GM21381 (cell line): ENCODE measurements at regions not wholly inside any gene's neighbourhood (a gene's known extent, or its start where the extent isn't known, plus 50 kb on each side); places are given as distances from the start of the nearest gene placed in this dataset.

Experiments
- ATAC-seq: cut with Tn5 transposase; IDR thresholded peaks from one replicate; pipeline ENCODE4 v1.9.1; 2021; ENCODE audit warnings: mild to moderate bottlenecking, moderate library complexity; ENCODE audit not compliant: unreplicated experiment

DNA sequence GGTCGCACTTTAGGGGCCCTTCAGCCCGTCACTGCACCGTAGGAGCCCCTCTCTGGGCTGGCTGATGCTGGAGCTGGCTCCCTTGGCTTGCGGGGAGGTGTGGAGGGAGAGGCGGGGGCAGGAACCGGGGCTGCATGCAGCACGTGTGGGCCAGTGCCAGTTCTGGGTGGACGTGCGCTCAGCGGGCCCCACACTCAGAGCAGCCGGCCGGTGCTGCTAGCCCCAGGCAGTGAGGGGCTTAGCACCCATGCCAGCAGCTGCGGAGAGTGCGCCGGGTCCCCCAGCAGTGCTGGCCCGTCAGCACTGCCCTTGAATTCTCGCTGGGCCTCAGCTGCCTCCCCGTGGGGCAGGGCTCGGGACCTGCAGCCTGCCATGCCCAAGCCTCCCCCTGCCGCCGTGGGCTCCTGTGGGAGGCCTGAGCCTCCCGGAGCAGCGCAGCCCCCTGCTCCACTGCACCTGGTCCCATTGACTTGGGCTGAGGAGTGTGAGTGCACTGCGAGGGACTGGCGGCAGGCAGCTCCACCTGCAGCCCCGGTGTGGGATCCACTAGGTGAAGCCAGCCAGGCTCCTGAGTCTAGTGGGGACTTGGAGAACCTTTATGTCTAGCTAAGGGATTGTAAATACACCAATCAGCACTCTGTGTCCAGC lies 108.8 kb upstream of the RASGEF1B start:
- ATAC-seq: no peak

DNA sequence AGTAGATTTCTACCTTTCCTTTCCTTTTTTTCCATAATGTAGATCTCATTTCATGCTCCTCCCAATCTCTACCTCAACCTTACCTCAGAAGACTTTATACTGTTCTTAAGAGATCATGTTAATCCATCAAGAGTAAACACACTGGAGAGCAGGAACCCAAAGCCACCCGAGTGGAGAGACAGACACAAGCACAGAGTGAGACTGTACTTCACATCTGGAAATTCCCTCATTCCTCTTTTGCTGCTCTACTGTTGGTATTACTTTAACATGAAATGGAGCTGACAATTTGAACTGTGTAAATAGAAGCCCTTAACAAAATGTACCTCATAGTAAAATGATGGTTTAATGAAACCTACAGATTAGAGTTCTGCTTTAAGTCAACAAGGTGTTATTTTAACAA lies 105.7 kb upstream of the RASGEF1B start:
- ATAC-seq: no peak

DNA sequence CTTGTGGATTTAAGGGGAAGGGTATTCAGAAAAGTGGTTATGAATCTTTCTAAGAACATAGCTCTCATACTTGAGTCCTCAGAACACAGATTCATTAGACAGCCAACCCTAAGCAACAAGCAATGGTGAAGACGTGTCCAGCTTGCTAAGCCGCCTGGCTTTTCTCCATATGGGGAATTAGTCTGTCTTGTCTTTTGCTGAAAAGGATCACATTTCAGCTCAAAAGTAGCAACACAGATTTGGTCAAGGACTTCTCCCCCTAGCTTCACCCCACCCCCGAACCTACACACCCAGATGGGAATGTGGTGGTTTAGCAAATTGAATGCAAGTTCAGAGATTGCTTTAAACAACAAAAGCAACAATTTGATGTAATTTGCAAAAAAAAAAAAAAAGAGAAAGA lies 103.3 kb upstream of the RASGEF1B start:
- ATAC-seq: no peak

DNA sequence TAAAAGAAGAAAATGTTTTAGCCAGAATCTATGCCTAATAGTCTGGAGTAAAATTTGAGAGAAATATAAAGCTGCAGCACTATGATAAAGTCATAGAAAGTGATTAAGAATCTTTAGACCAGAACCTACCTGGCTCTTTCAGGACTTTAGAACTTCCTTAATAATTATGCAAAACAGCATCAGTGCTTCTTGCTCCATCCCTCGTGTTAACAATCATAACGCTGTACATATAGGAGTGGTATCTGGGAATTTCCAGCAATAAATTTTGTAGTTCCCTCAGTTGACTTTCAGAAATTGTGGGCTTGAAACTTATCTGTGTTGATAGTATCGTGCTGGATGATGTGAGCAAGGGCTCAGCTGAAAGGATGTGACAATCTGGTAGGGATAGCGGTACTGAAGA lies 102.1 kb upstream of the RASGEF1B start:
- ATAC-seq: no peak

DNA sequence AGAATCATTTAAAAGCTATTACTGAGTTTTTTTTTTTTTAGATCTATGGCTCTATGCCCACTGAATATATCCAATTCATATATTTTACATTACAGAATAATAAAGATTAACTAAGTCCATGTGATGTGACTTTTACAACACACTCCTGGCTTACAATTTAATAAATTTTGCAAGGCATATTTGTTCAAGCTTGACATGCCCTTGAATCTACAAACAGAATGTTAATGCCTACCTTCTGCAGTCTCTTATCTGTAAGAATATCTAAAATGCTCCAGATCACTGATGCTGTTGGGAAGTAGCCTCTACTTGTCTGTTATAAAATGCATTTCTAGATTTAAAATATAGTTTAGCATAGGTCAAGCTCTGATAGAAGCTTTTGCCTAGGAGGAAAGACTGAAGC lies 100.7 kb upstream of the RASGEF1B start:
- ATAC-seq: no peak

DNA sequence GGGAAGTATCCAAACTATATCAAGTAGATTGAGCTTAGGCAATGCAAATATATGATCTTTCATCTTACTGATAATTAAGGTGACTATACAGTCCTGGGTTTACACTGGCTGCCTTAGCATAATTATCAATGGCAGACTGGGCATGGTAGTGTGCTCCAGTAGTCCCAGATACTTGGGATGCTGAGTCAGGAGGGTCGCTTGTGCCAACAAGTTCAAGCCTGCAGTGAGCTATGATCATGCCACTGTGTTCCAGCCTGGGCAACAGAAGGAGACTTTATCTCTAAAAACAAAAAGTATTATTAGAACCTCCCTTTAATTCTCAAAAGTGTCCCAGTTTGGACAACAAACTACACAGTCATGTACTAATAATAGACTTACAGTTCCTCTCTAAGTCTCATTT lies 99.4 kb upstream of the RASGEF1B start:
- no peak for ATAC-seq

DNA sequence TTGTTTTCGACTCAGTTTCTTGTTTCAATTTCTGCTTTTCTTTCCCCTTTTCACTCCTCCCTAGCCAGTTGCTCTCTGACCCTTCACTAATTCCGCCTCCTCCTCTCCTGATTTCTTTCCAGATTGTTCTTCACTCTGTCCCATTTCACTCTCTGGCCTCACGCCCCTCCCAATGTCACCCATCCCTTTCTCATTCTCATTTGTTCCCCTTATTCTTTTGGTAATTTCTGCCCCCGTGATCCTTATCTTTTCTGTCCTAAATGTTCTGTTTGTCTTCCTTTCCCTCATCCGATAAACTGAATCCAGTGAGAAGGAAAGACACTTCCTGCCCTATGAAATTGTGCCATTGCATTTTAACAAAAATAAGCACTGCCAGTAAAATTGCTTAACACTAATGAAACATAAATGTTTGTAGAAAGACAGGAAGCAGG lies 94.5 kb upstream of the RASGEF1B start:
- no peak for ATAC-seq

DNA sequence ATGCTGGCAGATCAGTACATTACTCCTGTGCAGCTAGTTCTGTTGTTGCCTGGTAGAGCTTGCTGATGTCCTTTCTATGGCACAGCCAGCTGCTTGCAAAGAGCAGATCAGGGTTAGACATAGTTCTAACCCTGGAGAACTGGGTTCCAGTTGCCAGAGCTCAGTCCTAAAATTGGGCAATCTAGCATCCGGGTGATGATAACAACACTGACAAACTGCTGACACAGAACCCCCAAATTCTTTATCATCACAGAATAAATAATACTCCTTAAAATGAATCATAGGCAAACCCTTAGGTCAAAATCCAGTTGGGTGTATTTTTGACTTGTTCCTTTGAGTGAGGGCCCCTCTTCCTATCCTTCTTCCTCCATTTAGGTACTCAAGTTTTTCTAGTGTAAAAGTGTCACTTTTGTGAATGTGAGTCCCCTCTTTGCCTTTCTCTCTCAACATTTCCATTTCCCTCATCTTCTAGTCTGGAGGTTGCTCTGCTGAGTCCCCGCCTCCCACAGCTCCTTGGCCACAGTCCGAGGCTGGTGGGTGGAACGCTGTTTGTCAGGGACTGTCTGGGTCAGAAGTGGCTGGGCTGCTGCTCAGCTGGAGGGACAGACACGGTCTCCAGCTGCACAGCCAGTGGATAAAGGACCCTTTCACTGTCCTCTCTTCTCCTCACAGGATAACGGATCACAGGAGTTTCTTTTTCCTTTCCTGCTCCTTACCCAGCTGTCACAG lies 93.6 kb upstream of the RASGEF1B start:
- ATAC-seq: no peak

DNA sequence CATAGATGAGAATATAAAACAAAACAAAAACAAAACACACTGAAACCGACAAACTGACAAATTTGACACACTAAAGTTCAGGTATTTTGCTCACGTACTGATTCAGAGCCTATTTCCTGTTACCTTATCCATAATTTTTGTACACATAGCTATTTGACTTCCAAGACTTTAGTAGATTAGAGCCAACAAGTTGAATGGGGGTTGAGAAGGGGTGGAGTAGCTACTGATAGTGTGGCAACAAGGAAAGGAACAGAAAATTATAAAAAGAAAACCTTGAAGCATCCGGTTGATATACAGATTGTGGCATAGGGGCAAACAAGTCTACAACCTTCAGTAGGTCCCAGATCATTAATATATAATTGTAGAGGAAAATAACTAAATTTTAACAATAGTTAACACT lies 92.3 kb upstream of the RASGEF1B start:
- no peak for ATAC-seq

DNA sequence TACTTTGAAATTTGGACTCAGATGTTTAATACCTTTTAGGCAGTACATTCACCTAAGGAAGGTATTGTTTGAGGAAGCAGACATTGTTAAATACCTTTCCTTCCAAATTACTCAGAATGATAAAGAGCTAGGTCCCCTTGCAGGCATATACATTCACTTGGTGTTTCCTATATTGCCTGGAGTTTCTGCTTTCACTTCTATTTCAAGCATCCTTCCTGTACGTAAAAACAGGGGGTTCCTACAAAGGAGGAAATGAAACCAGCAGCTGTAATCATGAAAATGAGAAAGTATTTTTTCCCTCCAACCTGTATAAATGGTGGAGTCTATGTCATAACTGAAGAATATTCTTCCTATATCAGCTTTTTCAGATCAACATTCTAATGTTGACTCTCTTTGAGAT lies 90.4 kb upstream of the RASGEF1B start:
- ATAC-seq: peak; percentile 95

DNA sequence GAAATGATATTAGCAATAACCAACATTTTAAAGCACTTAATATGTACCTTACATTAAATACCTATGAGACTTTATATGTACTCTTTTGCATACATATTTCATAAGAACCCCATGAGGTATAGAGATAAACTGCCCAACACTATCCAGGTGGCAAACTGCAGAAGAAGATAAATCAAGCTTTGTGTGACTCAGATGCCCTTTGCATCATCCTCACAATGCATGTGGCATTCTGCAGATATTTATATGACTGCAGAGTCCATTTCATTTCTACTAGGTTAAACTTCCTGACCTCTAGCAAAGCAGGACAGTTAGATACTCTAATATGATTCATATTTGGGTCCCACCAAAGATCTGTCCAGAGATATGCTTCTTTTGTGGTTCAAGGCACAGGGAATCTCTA lies 85.6 kb upstream of the RASGEF1B start:
- ATAC-seq: no peak

DNA sequence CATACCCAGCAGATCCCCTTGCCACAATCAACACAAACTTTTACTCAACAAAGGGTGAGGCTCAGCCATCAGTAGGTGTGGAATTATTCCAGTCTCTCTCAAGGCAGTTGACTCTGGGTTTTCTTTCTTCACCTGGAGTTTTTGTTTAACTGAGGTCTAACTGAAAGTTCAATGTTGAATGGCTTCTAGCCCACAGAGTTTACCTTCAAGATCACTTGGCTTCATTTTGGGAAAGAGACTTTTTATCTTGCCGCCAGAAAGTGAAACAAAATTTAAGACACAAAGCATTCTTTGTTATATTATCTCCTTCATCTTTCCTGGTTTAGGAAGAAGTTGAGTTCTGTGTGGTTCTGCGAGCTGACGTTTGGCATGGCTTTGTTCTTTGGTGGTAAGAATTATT lies 83.8 kb upstream of the RASGEF1B start:
- no peak for ATAC-seq

DNA sequence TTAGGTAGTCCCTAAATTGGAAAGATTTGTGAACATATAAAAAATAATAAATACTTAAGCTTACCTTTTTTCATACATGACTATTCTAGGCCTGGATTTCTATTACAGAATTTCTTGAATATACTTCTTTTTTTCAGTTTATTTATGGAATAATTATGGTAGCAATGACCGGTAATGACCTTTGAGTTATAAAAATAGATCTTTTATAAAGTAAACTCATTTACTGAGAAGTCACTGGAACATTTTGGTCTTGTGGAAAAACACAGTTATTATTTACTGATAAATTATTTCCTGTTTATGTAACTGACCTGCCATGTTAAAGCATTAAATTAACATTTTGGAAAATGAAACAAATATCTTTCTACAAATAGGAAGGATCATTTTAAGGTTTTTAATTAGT lies 80.4 kb upstream of the RASGEF1B start:
- ATAC-seq: no peak

DNA sequence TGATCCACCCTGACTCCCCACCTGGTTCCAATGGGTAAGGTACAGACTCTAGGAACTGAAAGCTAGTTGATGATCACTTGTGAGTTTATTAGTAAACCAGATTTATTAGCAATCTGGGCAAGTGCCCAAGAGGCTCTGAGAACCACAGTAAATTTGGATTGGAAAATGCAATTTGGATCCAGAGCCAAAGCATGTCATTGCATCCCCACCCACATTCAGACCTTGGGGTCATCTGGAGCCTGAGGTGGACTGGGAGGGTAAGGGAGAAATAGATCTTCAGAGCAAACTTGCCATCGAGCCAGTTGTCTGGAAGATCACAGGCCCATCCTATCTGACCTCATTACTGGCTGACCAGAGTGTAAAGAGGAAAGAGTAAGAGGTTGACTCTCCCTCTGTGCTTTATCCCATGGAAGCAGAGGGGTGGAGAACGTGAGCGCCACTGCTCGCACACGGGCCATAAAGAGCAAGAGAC lies 78.7 kb upstream of the RASGEF1B start:
- ATAC-seq: no peak

DNA sequence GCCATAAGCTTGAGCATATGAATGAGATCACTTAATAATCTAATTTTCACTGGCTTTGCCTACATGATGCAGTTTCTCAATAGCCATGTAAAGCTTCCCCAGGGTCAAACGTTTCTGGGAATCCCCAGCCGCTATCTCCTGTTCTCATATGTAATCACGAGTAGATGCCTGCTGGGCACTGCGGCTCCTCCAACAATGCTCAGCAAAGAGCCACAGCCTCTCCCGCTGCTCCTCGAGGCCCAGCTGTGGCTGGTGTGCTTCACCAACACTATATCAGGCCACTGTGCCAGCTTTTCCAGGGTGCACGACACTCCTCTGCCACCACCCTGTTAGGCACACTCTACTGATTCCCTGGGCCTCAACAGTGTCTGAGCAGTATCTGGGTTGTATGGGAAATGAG lies 78.3 kb upstream of the RASGEF1B start:
- ATAC-seq: no peak

DNA sequence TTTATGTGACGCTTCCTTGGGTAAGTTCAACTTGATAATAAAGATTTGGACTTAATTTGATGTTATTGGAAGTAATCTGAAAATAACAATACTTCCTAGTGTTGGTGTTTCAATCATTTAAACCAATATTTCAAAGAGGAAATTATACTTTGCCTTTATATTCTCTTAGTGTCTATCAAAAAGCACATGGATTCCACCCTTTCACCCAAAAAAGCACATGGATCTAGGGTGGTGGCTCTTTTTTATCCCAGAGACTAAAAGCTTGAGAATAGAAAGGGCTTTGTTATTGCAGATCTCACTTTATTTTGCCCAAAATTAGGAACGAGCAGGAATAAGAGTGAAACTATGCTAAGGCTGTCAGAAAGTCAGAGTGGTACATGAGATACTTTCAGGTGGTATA lies 75.1 kb upstream of the RASGEF1B start:
- ATAC-seq: no peak

DNA sequence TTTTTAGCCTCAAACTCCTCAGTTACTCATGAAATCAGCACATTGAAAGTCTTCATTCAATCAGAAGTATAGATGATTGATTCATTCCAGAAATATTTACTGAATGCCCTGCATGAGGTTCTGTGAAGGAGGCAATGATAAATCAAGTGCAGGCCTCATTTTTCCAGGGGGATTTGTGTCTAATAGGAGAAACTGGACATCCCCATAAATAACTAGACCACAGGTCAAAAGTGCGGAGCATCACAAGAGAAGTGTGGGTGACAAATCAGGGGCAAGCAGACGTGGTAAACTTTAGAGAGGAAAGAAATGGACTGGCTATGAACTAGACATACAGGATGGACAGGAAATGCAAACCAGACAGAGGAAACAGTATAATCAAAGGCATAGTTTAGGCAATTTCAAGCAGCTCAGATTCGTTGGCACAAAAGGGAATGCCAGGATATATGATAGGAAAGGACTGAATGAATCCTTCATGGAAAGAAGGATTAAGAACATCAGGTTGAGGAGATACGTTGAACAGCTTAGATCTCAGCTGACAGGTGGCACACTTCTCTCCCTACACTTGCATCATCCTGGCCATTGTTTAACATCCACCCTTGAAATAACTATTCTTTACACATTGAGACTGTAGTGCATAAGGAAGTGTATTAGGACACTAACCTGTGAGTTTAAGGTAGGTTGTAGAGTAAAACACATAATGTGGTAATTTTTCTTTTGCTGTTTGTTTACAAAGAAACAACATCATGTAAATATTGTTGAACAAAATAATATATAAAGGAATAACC lies 69.6 kb upstream of the RASGEF1B start:
- no peak for ATAC-seq

DNA sequence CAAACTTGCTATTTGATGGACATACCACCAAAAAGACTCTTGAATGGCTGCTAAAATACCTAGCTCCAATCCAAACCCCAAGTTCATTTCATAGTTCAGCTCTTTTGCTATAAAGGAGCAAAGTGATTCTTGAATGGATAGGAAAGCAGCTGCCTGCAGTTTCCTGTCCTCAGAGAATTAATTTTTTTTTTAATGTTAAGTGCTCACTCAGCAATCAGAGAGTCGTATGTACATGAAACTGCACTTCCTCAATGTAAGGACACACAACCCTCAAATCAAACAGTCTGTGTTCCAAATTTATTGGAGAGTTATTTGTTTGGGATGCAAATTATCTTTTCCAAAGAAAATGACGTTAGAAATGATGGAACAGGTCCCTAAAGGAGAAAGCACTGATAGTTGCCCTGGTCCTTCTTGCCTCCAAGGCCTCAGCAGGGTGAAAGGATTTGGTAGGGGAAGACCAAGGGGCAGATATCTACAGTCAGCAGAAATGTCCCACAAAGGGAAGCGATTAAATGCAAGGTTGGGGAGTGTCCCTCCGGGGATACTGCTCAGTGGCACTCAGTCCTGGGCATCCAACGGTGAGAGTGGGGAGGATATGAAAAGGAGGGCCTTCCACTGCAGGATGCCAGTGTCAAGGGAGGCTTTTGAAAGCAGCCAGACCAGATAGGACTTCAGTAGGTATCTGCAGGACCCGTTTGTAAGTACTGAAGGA lies 67.2 kb upstream of the RASGEF1B start:
- ATAC-seq: no peak

DNA sequence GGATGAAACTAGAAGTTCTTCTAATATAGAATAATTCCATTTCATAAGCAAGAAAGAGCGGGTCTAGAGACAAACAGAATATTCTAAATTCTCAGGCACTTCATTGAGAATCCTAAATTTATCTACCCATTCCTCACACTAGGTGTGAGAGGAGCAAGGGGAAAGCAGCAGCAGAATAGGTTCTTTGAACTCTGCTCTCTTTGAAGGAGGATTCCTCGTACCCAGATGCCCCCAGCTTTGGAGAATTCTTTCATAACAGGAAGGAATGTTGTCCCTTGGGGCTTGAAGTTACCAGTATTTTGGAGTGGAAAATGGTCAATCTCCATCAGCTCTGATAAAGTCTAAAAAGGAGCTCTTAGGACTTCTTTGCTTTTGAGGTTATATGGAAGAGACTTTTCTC lies 59.7 kb upstream of the RASGEF1B start:
- no peak for ATAC-seq

DNA sequence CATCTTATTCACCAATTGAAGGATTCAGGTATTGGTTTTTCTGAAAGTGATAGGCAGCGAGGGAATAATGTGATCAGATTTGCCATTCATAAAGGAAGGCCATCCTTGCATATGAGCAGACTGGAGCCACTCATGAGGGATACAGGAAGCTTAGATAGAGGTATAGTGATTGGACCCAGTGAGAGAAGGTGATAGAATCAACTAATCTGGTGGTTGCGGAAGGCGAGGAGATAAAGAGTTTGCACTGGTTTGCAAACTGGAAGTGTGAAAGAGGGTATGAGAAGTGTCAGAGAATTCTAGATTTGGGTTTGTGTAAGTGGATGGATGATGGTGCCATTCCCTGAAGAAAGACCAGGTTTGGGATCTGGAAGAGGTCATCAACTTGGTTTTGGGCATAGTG lies 57.3 kb upstream of the RASGEF1B start:
- ATAC-seq: no peak

DNA sequence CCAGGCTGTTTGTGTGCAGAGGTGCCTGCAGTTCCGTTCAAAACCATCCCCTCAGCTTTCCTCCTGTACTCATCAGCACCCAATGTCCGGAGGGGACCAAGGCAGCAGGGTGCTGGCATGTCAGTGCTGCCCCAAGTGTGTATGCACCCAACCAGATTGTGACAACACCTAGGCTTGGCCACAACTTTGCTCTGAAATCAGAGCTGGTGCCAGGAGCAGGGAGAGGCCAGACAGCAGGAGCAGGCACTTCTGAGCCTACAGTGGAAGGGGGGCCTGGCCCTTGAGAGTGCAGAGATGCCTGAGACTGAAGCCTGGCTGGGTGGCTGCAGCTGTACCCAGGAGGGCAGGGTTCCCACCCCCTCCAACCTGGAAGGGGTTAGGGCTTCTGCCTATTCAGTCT lies 56.5 kb upstream of the RASGEF1B start:
- ATAC-seq: no peak
